Nucleus accumbens (tissue), 56 donors: ENCODE measurements at regions not wholly inside any gene's neighbourhood (a gene's known extent, or its start where the extent isn't known, plus 50 kb on each side); places are given as distances from the start of the nearest gene placed in this dataset.
"Not testable (repeated sequence)": the region's sequence is repeated elsewhere in the genome, so short reads cannot be mapped to it uniquely, and the experiment has no call there.

ENCODE experiments used
- DNase-seq, 56 donors: peaks; one replicate each; lab custom pipeline; 2025; lab: John Stamatoyannopoulos, UW

- no peak for DNase-seq
Measured at GRCh38 chr2:225820826-225821225, 421.3 kb downstream of the NYAP2 start.

GRCh38 chr2:225814554-225814953 lies 415.0 kb downstream of the NYAP2 start:
- no peak for DNase-seq

GRCh38 chr2:225806105-225806504 lies 406.6 kb downstream of the NYAP2 start:
- no peak for DNase-seq

GRCh38 chr2:225802076-225802475 lies 402.6 kb downstream of the NYAP2 start:
- not testable (repeated sequence) for DNase-seq

- no peak for DNase-seq
Measured at GRCh38 chr2:225797394-225797793, 397.9 kb downstream of the NYAP2 start.

- DNase-seq = no peak
Measured at GRCh38 chr2:225794652-225795400, 395.3 kb downstream of the NYAP2 start.

GRCh38 chr2:225793736-225794550 lies 394.4 kb downstream of the NYAP2 start:
- DNase-seq = peak in 4 of 56 donors; percentile 0 to 21 (median 14)

GRCh38 chr2:225788571-225789094 lies 389.1 kb downstream of the NYAP2 start:
- DNase-seq = no peak

GRCh38 chr2:225787497-225787896 lies 388.0 kb downstream of the NYAP2 start:
- no peak for DNase-seq

GRCh38 chr2:225781991-225782390 lies 382.5 kb downstream of the NYAP2 start:
- DNase-seq = no peak

- no peak for DNase-seq
Measured at GRCh38 chr2:225781145-225781544, 381.6 kb downstream of the NYAP2 start.

- no peak for DNase-seq
Measured at GRCh38 chr2:225779829-225780228, 380.3 kb downstream of the NYAP2 start.

GRCh38 chr2:225773148-225773547 lies 373.6 kb downstream of the NYAP2 start:
- DNase-seq = no peak

GRCh38 chr2:225771701-225772100 lies 372.2 kb downstream of the NYAP2 start:
- DNase-seq = no peak

- peak in 3 of 56 donors; percentile 4 to 7 (median 4) for DNase-seq
Measured at GRCh38 chr2:225768741-225769140, 369.2 kb downstream of the NYAP2 start.

GRCh38 chr2:225766431-225766830 lies 366.9 kb downstream of the NYAP2 start:
- no peak for DNase-seq

- DNase-seq = no peak
Measured at GRCh38 chr2:225765820-225766219, 366.3 kb downstream of the NYAP2 start.

GRCh38 chr2:225764346-225764745 lies 364.8 kb downstream of the NYAP2 start:
- no peak for DNase-seq

GRCh38 chr2:225763711-225764110 lies 364.2 kb downstream of the NYAP2 start:
- DNase-seq = no peak

GRCh38 chr2:225761396-225761795 lies 361.9 kb downstream of the NYAP2 start:
- no peak for DNase-seq

- no peak for DNase-seq
Measured at GRCh38 chr2:225757248-225757647, 357.7 kb downstream of the NYAP2 start.

GRCh38 chr2:225756198-225756597 lies 356.7 kb downstream of the NYAP2 start:
- DNase-seq = no peak
